ENCODE measurements at regions not wholly inside any gene's neighbourhood (a gene's known extent, or its start where the extent isn't known, plus 50 kb on each side); places are given as distances from the start of the nearest gene placed in this dataset.

DNA sequence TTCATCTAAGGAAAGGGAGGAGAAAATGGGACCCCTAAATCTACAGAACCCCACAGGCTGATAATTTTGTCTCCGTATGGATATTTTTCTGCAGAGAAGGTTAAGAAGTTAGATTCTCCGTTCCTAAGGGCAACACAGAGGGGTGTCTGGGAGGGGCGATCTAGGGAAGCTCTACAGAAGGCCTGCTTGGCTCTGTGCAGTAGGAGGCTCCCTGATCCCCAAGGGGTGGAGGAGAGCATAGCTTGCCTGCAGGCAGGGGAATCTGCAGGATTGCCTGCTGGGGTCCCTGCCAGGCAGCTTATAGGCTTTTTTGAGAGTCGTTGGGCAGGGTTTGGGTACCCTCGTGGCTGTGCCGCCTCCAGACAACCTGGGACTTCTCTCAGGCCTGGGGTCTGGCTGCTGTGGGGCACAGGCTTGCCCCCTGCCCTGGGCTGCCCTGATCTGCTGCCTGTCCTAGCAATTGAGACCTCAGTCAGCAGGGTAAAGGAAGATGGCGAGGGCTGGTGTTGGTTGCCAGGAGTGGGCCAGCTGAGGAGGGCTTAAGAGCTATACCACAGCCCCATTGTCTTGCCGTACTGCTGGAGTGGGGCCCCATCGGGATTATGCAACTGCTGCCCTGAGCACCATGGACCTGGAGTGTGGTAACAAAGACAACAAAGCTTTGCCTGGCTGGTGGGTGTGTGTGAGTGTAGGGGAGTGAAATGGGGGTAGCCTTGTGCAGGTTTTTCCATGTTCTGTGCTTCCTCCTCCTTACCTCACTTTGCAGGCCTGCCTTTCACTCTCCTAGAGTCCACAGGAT is 74.1 kb downstream of the EFNB1 start:
- DNase-seq (no peak), ATAC-seq (peak in 1 of 4 donors; percentile 29)
- no peaks in the 10 kb centered on the region for H3K36me3 ChIP-seq
- H3K27me3 ChIP-seq: no peaks in the 10 kb centered on the region
- TF ChIP-seq POLR2A (IDR thresholded peaks at IDR 0.05): no peak
- no peak for TF ChIP-seq CTCF (IDR thresholded peaks at IDR 0.05)
- intact Hi-C loops (cut with DNase I): no loop called here
- no peak overlapping the region for H3K27ac ChIP-seq
- H3K4me1 ChIP-seq: no peaks in the 10 kb centered on the region
- H3K9me3 ChIP-seq: no peaks in the 10 kb centered on the region
- no peak overlapping the region for H3K4me3 ChIP-seq
- WGBS (ENCODE audit: insufficient coverage, low coverage, low lambda C conversion rate, missing lambda C conversion rate): 92% methylated on average over 2 of the region's 9 CpGs

- H3K9me3 ChIP-seq: no peaks in the 10 kb centered on the region
- no peaks in the 10 kb centered on the region for H3K4me1 ChIP-seq
- DNase-seq: no peak
- no peak for ATAC-seq
- H3K27me3 ChIP-seq: no peaks in the 10 kb centered on the region
- H3K27ac ChIP-seq: no peak overlapping the region
- intact Hi-C loops (cut with DNase I): no loop called here
- WGBS (ENCODE audit: insufficient coverage, low coverage, low lambda C conversion rate, missing lambda C conversion rate): no CpG with 5 or more reads among the region's 3 CpGs
- no peaks in the 10 kb centered on the region for H3K36me3 ChIP-seq
- no peak for TF ChIP-seq POLR2A (IDR thresholded peaks at IDR 0.05)
- TF ChIP-seq CTCF (IDR thresholded peaks at IDR 0.05): no peak
- no peak overlapping the region for H3K4me3 ChIP-seq
Measured at GRCh38 chrX:68901519-68901918, 72.7 kb downstream of the EFNB1 start.

DNA sequence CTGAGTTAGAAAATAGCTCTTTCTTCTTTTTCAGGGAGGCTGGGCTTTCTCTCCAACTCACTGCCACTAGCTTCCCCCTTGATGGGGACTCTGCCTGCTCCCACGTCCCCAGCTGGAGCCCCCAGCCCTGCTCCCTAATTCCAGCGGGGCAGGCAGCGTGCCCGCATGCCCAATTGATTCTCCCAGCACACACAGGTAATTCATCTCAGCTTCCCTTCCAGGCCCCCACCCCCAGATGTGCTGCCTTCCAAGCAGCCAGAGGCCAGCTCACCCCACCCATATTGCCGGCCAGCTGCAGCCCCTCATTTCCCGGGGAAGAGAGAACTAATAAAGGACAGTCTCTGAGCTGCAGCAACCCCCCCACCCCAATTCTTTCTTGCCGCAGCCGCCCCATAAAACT is 69.8 kb downstream of the EFNB1 start:
- ATAC-seq (no peak), DNase-seq (no peak)
- TF ChIP-seq POLR2A (IDR thresholded peaks at IDR 0.05) (no peak), CTCF (IDR thresholded peaks at IDR 0.05) (no peak)
- H3K27me3 ChIP-seq: no peaks in the 10 kb centered on the region
- H3K9me3 ChIP-seq: no peaks in the 10 kb centered on the region
- peaks cover 0 to 8% (median 0%) of the 10 kb centered on the region in 4 donors for H3K4me1 ChIP-seq
- H3K4me3 ChIP-seq: no peak overlapping the region
- 78% methylated on average over 6 of the region's 8 CpGs for WGBS (ENCODE audit: insufficient coverage, low coverage, low lambda C conversion rate, missing lambda C conversion rate)
- H3K36me3 ChIP-seq: no peaks in the 10 kb centered on the region
- no peak overlapping the region for H3K27ac ChIP-seq
- intact Hi-C loops (cut with DNase I): no loop called here

- DNase-seq: no peak
Measured at GRCh38 chrX:68897118-68897945, 68.5 kb downstream of the EFNB1 start.

GRCh38 chrX:68896581-68896980 is 67.8 kb downstream of the EFNB1 start:
- no peak for DNase-seq
- no peak overlapping the region for H3K4me3 ChIP-seq
- H3K27ac ChIP-seq: no peak overlapping the region
- no peaks in the 10 kb centered on the region for H3K27me3 ChIP-seq
- no peaks in the 10 kb centered on the region for H3K9me3 ChIP-seq
- no peaks in the 10 kb centered on the region for H3K36me3 ChIP-seq
- WGBS (ENCODE audit: insufficient coverage, low coverage, low lambda C conversion rate, missing lambda C conversion rate): 59% methylated on average over 5 of the region's 6 CpGs
- ATAC-seq: no peak
- TF ChIP-seq POLR2A (IDR thresholded peaks at IDR 0.05): no peak
- TF ChIP-seq CTCF (IDR thresholded peaks at IDR 0.05): no peak
- H3K4me1 ChIP-seq: peaks cover 0 to 8% (median 0%) of the 10 kb centered on the region in 4 donors
- intact Hi-C loops (cut with DNase I): no loop called here

More at GRCh38 chrX:68897118-68897945, 68.5 kb downstream of the EFNB1 start:
- no peak for ATAC-seq
- Histone ChIP-seq H3K9me3 (no peaks in the 10 kb centered on the region), H3K4me1 (peaks cover 0 to 8% (median 0%) of the 10 kb centered on the region in 4 donors), H3K27ac (no peak overlapping the region), H3K36me3 (no peaks in the 10 kb centered on the region), H3K4me3 (no peak overlapping the region), H3K27me3 (no peaks in the 10 kb centered on the region)
- 72% methylated on average over 4 of the region's 8 CpGs for WGBS (ENCODE audit: insufficient coverage, low coverage, low lambda C conversion rate, missing lambda C conversion rate)
- intact Hi-C loops (cut with DNase I): no loop called here
- TF ChIP-seq POLR2A (IDR thresholded peaks at IDR 0.05): no peak
